Osteoblast (primary cell): ENCODE measurements at regions not wholly inside any gene's neighbourhood (a gene's known extent, or its start where the extent isn't known, plus 50 kb on each side); places are given as distances from the start of the nearest gene placed in this dataset.

Experiments used
- DNase-seq: peaks from one replicate; pipeline ENCODE4 v3.0.0; 2011; ENCODE audit warnings: low spot score, mixed read lengths; ENCODE audit not compliant: insufficient read length; ENCODE audit errors: missing footprints
- H2AFZ ChIP-seq: 2 replicates; pipeline ENCODE4 v1.6.0; 2011; ENCODE audit warnings: mild to moderate bottlenecking, low read length
- H3K27ac ChIP-seq: 2 replicates; pipeline ENCODE4 v1.5.1; 2011; ENCODE audit warnings: mild to moderate bottlenecking, low read depth, low read length, moderate library complexity
- H3K27me3 ChIP-seq: 2 replicates; pipeline ENCODE4 v1.6.0; 2012; ENCODE audit warnings: mild to moderate bottlenecking, control low read depth, inconsistent platforms, low read length, moderate library complexity; ENCODE audit not compliant: insufficient read depth
- H3K36me3 ChIP-seq: 2 replicates; pipeline ENCODE4 v1.5.1; 2011; ENCODE audit warnings: mild to moderate bottlenecking, low read length, control low read depth, moderate library complexity; ENCODE audit not compliant: insufficient read depth
- H3K4me1 ChIP-seq: 2 replicates; pipeline ENCODE4 v1.5.1; 2011; ENCODE audit warnings: mild to moderate bottlenecking, low read length, control low read depth, moderate library complexity; ENCODE audit not compliant: insufficient read depth
- H3K4me2 ChIP-seq: 2 replicates; pipeline ENCODE4 v1.6.0; 2011; ENCODE audit warnings: mild to moderate bottlenecking, low read length; ENCODE audit not compliant: insufficient read depth
- H3K4me3 ChIP-seq: fragments of 200-600 bp; sonication (generic); 3 replicates; pipeline ENCODE4 v1.5.1; 2012; ENCODE audit warnings: mild to moderate bottlenecking, low read length, inconsistent platforms; ENCODE audit not compliant: insufficient read depth
- H3K79me2 ChIP-seq: 2 replicates; pipeline ENCODE4 v1.6.0; 2012; ENCODE audit warnings: mild to moderate bottlenecking, low read length, control low read depth, inconsistent platforms; ENCODE audit not compliant: insufficient read depth
- H3K9me3 ChIP-seq: 2 replicates; pipeline ENCODE4 v1.5.1; 2011; ENCODE audit warnings: low read depth, low read length, control low read depth
- H4K20me1 ChIP-seq: 2 replicates; pipeline ENCODE4 v1.6.0; 2012; ENCODE audit warnings: mild to moderate bottlenecking, low read length, control low read depth; ENCODE audit not compliant: insufficient read depth
- TF ChIP-seq, protein P1 (sequence below): IDR thresholded peaks from 2 replicates; pipeline ENCODE4 v1.5.1; 2011; ENCODE audit warnings: mild to moderate bottlenecking, low read depth, low read length, moderate library complexity; ENCODE audit errors: extremely low read depth

DNA sequence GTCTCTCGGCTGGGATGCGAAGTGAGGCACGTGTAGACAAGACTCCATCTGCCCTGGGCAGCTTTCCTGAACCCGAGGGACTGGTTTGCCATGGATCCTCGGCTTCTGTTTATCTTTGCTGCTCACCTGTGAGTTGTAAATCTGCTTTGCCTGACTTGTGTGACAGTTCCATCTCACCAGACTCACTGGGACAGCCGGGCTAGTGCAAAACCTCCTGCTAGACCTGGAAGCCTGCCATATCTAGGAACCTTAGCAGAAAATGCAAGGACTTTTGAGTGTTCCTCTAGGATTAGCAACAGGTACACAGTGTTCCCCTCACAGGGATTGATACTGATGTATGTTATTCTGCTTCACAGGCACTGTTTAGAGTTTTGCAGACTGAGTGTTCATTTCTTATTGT lies 218.6 kb downstream of the URB2 start:
- H3K36me3 ChIP-seq = no peaks in the 10 kb centered on the region
- TF ChIP-seq, protein P1, sequence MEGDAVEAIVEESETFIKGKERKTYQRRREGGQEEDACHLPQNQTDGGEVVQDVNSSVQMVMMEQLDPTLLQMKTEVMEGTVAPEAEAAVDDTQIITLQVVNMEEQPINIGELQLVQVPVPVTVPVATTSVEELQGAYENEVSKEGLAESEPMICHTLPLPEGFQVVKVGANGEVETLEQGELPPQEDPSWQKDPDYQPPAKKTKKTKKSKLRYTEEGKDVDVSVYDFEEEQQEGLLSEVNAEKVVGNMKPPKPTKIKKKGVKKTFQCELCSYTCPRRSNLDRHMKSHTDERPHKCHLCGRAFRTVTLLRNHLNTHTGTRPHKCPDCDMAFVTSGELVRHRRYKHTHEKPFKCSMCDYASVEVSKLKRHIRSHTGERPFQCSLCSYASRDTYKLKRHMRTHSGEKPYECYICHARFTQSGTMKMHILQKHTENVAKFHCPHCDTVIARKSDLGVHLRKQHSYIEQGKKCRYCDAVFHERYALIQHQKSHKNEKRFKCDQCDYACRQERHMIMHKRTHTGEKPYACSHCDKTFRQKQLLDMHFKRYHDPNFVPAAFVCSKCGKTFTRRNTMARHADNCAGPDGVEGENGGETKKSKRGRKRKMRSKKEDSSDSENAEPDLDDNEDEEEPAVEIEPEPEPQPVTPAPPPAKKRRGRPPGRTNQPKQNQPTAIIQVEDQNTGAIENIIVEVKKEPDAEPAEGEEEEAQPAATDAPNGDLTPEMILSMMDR = no peak
- no peaks in the 10 kb centered on the region for H4K20me1 ChIP-seq
- H3K9me3 ChIP-seq = no peaks in the 10 kb centered on the region
- no peaks in the 10 kb centered on the region for H3K4me1 ChIP-seq
- no peaks in the 10 kb centered on the region for H3K27me3 ChIP-seq
- H3K4me2 ChIP-seq = no peak overlapping the region
- H3K27ac ChIP-seq = no peak overlapping the region
- no peaks in the 10 kb centered on the region for H3K79me2 ChIP-seq
- no peak overlapping the region for H3K4me3 ChIP-seq
- DNase-seq = no peak
- H2AFZ ChIP-seq = no peak overlapping the region

DNA sequence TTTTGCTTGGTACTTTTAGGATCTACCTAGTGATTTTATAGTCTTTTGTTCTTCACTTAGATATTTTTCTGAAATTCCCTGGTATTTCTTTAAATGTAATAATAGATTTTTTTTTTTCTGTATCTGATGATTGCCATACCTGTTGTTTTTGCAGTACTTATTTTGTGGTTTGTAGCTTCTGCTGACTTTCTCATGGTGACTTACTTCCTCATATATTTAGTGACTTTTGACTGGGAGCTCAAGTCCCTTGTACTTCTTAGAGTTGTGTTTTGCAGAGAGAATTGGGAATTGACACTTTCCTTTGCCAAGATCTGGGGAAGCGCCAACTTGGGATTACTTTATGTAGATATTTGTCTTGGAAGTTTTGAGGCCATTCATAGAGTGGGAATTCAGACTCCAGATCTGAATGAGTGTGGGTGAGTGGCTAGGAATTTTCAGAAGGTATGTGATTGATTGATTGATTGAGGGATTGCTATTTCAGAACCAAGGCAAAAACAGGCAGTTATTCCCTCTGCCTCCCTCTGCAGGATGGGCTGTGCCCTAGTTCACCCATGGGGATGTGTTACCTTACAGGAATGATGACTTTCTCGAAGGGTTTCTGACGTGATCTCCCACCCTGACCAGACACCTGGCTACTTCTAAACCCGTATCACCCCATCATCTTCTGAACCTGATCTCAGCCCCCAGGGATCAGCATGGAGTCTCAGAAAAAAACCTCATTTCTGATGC lies 219.5 kb downstream of the URB2 start:
- H3K4me1 ChIP-seq = no peaks in the 10 kb centered on the region
- no peak overlapping the region for H3K4me3 ChIP-seq
- TF ChIP-seq, protein P1 = no peak
- no peaks in the 10 kb centered on the region for H3K36me3 ChIP-seq
- no peaks in the 10 kb centered on the region for H3K79me2 ChIP-seq
- no peak overlapping the region for H2AFZ ChIP-seq
- no peaks in the 10 kb centered on the region for H4K20me1 ChIP-seq
- DNase-seq = no peak
- H3K4me2 ChIP-seq = no peak overlapping the region
- H3K27ac ChIP-seq = no peak overlapping the region
- no peaks in the 10 kb centered on the region for H3K9me3 ChIP-seq
- H3K27me3 ChIP-seq = no peaks in the 10 kb centered on the region

DNA sequence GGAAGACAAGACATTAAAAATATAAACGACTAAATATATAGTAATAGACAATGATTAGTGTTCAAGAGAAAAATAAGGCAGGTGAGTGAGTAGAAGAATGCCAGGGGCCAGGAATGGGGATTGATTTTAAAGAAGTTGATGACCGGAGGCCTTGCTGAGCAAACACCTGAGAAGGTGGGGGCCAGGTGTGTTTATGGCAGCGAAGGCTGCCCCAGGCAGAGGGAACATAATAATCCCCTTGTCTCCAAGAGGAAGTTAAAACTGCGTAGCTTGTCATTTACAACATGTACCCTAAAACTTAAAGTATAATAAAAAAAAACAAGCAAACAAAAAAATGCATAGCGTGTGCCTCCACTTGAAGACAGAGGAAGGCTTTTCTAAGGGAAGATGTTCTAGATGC lies 220.3 kb downstream of the URB2 start:
- no peak overlapping the region for H2AFZ ChIP-seq
- no peaks in the 10 kb centered on the region for H3K4me1 ChIP-seq
- no peak overlapping the region for H3K4me2 ChIP-seq
- no peak for DNase-seq
- TF ChIP-seq, protein P1 = no peak
- H3K36me3 ChIP-seq = no peaks in the 10 kb centered on the region
- no peaks in the 10 kb centered on the region for H3K79me2 ChIP-seq
- no peak overlapping the region for H3K4me3 ChIP-seq
- no peaks in the 10 kb centered on the region for H3K27me3 ChIP-seq
- H4K20me1 ChIP-seq = no peaks in the 10 kb centered on the region
- no peak overlapping the region for H3K27ac ChIP-seq
- no peaks in the 10 kb centered on the region for H3K9me3 ChIP-seq

DNA sequence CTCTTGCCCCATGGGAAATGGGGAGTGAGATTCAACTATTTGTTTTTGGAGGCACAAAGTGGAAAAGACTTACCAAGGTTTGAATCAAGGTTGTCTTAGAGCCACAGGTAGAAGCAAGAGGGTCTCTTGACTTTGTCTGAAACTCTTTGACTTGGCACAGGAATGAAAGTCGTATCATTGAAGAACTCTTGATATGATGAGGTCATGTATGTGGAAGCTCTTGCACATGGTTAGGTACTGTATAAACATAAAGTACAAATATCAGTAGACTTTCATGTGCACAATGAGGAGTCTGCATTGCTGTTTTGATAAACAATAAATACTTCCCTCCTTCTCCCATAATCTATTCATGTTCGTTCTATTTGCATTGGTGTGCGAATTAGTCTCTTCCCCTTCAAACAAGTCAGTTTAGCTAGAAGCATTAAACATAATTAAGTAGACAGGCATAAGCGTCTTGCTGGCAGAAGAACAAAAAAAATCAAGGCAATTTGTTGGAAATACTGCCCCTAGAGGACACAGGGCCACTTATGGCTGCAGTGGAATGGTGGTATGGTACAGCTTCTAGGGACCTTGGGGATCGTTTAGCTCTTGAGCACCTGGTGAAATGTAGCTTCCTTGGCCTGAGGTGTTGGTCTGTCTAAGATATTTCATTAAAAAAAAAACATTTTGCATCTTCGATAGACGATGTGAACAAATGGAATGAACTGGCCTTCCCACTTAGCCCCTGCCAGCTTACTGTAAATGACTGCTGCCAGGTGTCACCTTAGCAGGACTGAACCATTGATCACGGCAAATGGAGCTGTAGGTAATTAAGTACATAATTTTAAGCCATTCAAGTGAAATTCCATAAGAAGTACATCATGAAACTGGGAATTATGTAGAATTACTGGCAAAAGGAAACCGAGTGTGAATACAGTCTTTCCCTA lies 218.0 kb upstream of the GALNT2 start:
- peak; percentile 66 for DNase-seq
- no peaks in the 10 kb centered on the region for H3K79me2 ChIP-seq
- no peak overlapping the region for H3K27ac ChIP-seq
- H3K4me3 ChIP-seq = no peak overlapping the region
- TF ChIP-seq, protein P1 = peak; percentile 60
- H3K4me1 ChIP-seq = no peaks in the 10 kb centered on the region
- no peak overlapping the region for H3K4me2 ChIP-seq
- no peaks in the 10 kb centered on the region for H4K20me1 ChIP-seq
- H3K27me3 ChIP-seq = no peaks in the 10 kb centered on the region
- H3K9me3 ChIP-seq = no peaks in the 10 kb centered on the region
- H3K36me3 ChIP-seq = no peaks in the 10 kb centered on the region
- H2AFZ ChIP-seq = no peak overlapping the region
